Muscle of back (tissue), 3 donors: ENCODE measurements at regions not wholly inside any gene's neighbourhood (a gene's known extent, or its start where the extent isn't known, plus 50 kb on each side); places are given as distances from the start of the nearest gene placed in this dataset.
A peak's percentile ranks its signal among the peaks of the same experiment; 100 is the strongest.
"Not testable (repeated sequence)": the region's sequence is repeated elsewhere in the genome, so short reads cannot be mapped to it uniquely, and the experiment has no call there.

Experiments
- DNase-seq, 3 donors: peaks; one replicate each; pipeline versions ENCODE4 v3.0.0 to v3.0.0-alpha.2; 2013

GRCh38 chr3:21024563-21024962 lies 726.4 kb downstream of the ZNF385D start:
- DNase-seq, result no peak

- DNase-seq, result no peak
These were observed 730.3 kb downstream of the ZNF385D start for GRCh38 chr3:21020681-21021080.

GRCh38 chr3:21020043-21020442 lies 731.0 kb downstream of the ZNF385D start:
- no peak for DNase-seq

GRCh38 chr3:21017115-21017852 lies 733.7 kb downstream of the ZNF385D start:
- DNase-seq, result no peak

DNA sequence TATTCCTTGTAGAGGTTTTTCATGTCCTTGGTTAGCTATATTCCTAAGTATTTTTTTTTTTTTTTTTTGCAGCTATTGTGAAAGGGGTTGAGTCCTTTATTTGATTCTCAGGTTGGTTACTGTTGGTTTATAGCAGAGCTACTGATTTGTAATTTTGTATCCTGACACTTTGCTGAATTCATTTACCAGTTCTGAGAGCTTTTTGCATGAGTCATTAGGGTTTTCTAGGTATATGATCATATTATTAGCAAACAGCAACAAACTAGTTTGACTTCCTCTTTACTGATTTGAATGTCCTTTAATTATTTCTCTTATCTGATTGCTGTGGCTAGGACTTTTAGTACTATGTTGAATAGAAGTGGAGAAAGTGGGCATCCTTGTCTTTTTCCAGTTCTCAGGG lies 737.4 kb downstream of the ZNF385D start:
- DNase-seq, result no peak

DNA sequence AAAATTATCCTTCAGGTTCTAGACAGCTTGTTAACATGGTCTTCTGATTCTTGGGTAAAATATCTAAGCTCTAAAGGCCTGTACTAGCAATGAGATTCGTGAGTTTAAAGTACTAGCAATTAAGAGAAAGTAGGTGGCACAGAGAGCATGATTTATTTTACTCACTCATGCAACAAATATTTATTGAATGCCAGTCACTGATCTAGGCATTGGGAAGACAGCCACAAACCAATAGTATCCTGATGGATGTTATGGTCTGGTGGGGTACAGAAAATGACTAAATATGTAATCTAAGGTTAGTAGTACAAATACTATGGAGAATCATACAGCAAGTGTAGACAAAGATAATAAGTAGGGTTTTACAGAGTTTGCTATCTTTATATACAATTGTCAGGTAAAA lies 751.3 kb downstream of the ZNF385D start:
- no peak for DNase-seq

GRCh38 chr3:20997183-20997582 lies 753.8 kb downstream of the ZNF385D start:
- no peak for DNase-seq

- DNase-seq, result no peak
These were observed 760.1 kb downstream of the ZNF385D start for GRCh38 chr3:20990896-20991295.

DNA sequence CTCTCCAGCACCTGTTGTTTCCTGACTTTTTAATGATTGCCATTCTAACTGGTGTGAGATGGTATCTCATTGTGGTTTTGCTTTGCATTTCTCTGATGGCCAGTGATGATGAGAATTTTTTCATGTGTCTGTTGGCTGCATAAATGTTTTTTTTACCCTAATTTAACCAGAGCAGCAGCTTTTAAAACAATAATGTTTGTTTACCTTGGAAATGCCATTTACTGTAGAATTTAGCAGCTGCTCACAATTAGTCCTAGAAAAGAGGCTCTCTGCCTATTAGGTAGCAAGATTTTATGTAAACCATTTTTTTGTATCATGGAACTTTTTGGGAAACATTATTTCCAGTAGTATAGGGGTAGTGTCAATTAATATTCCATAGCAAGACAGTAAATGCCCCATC lies 761.4 kb downstream of the ZNF385D start:
- DNase-seq, result not testable (repeated sequence)

GRCh38 chr3:20984594-20985205 lies 766.3 kb downstream of the ZNF385D start:
- peak; percentile 31 to 59 (median 45) for DNase-seq

DNA sequence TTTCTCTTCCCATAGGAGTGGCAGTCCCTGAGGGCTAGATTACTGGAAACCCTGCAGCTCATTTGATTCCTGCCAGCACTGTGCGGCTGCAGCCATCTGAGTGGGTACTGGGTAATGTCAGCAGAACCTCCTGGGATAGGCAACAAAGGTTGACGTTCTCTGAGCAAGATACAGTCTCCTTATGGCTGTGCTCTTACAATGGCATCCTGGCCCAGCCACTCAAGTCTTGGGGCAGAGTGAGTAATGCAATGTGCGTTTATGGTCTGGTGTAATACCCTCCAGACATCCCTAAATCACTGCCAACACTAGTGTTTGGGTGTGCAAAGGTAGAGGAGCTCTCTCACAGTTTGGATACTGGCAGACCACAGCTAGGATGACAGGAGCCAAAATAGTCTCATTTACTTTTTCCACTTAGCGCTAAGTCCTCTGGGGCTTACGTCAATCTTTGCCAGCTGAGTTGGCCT lies 775.8 kb downstream of the ZNF385D start:
- peak in 2 of 3 donors; percentile 18 to 44 for DNase-seq

- no peak for DNase-seq
These were observed 776.6 kb downstream of the ZNF385D start for GRCh38 chr3:20974396-20974795.

- not testable (repeated sequence) for DNase-seq
These were observed 780.2 kb downstream of the ZNF385D start for GRCh38 chr3:20970807-20971206.

GRCh38 chr3:20967485-20967884 lies 781.5 kb upstream of the SGO1 start:
- not testable (repeated sequence) for DNase-seq

- DNase-seq, result no peak
These were observed 772.2 kb upstream of the SGO1 start for GRCh38 chr3:20958161-20958560.

- no peak for DNase-seq
These were observed 759.9 kb upstream of the SGO1 start for GRCh38 chr3:20945892-20946291.

DNA sequence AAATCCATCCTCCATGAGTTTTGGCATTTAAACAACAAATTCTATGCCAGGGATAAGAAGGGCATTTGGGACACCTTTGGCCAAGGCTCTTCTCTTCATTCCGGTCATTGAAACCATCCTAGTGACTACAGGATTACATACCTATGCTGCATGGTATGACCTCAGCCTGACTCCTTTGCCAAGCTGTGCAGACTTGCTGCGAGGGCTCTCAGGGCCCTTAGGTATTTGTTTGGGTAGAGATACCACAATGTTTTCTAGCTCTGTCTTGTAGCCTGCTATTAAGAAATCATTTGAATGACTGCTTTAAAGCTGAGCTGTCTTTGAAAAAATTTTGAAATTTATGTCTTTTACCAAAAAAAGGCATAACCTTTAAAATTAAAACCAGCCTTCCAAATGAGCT lies 749.8 kb upstream of the SGO1 start:
- DNase-seq, result no peak

DNA sequence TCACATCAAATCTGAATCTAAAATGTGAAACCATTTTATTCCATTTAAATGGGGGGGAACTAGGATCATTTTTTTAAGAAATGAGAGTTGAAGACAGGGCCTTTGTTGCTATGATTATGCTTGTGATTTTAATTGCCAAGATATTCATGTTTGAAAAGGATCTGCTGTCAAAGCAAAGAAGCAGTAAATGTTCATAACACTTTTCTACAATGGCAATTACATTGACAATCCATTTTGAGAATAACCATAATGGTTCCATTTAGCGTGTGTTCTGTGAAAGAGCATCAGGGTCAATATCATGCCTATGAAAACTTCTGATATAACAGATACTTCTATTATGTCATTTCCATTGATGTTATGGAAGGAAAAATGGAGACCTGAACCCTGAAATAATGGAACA lies 745.8 kb upstream of the SGO1 start:
- DNase-seq, result no peak

DNA sequence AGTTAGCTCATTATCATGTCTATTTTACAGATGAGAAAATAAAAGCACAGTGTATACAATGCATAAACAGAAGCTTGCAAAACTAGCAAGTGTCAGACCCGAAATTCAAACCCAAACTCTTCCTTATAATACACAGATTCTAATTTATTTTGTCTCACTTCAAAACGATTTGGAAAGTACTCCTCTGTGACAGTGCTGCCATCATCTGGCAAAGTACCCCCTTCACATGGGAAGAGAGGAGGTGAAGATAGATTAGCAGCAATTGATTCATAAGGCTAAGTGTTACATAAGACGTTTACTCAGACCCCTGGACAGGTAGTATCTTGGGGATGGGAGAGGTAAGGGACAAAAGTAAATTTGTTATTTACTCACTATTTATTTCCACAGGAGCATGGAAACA lies 744.0 kb upstream of the SGO1 start:
- DNase-seq, result no peak

DNA sequence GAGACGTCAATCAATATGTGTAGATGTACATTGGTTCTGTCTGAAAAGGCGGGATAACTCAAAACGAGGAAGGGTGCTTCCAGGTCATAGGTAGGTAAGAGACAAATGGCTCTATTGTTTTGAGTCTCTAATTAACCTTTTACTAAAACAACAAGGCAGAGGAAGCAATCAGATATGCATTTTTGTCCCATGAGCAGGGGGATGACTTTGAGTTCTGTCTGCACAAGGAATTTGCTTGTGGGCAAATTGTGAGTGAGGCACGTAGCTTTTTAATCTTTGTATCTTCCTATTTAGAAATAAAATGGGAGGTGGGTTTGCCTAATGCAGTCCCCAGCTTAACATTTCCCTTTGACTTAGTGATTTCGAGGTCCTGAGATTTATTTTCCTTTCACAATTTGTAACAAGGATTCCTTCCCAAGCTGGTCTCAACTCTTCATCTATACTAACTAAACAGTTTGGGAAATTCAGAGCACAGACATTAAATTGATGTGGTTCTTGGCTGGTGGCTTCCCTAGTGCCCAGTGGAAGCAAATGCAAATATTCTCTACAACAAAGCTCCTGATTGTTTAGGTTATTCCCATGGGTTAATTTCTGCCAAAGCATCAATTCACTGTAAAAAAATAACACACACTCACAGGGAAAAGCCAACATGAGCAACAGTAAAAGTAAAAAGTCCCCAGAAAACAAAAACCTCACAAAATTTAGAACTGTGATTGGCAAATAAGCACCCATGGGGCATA lies 738.8 kb upstream of the SGO1 start:
- DNase-seq, result no peak

DNA sequence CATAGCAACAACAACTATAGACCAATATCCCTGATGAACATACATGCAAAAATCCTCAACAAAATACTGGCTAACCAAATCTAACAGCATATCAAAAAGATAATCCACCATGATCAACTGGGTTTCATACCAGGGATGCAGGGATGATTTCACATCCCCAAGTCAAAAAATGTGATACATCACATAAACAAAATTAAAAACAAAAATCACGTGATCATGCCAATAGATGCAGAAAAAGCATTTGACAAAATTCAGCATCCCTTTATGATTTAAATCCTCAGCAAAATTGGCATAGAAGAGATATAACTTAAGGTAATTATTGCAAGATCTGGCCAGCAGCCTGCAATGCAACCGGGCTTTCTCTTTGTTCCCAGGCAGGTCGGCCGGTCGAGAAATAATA lies 735.1 kb upstream of the SGO1 start:
- not testable (repeated sequence) for DNase-seq

GRCh38 chr3:20916951-20917606 lies 731.1 kb upstream of the SGO1 start:
- peak; percentile 26 to 72 (median 38) for DNase-seq
